OCI-LY1 (cell line): ENCODE measurements at regions not wholly inside any gene's neighbourhood (a gene's known extent, or its start where the extent isn't known, plus 50 kb on each side); places are given as distances from the start of the nearest gene placed in this dataset.

Experiments
- H2AFZ ChIP-seq: fragments of 200-600 bp; sonication (generic), shearing (Covaris generic); 2 replicates; pipeline ENCODE4 v1.6.0; 2014; ENCODE audit warnings: antibody characterized with exemption, mild to moderate bottlenecking, low read length
- H3F3A ChIP-seq: fragments of 200-600 bp; sonication (generic), shearing (Covaris generic); 2 replicates; pipeline ENCODE4 v1.6.0; 2014; ENCODE audit warnings: mild to moderate bottlenecking, antibody characterized with exemption, low read length, moderate library complexity; ENCODE audit not compliant: insufficient read depth
- H3K27ac ChIP-seq: fragments of 200-600 bp; sonication (generic); 2 replicates; pipeline ENCODE4 v1.5.1; 2014; ENCODE audit warnings: low read length, mixed run types, mild to moderate bottlenecking, low read depth; ENCODE audit not compliant: poor library complexity, severe bottlenecking
- H3K27me3 ChIP-seq: fragments of 200-600 bp; sonication (generic); 2 replicates; pipeline ENCODE4 v1.6.0; 2014; ENCODE audit warnings: antibody characterized with exemption, mild to moderate bottlenecking, low read length, moderate library complexity; ENCODE audit not compliant: insufficient read depth
- H3K36me3 ChIP-seq: fragments of 200-600 bp; sonication (generic); 2 replicates; pipeline ENCODE4 v1.6.1; 2014; ENCODE audit warnings: mild to moderate bottlenecking, antibody characterized with exemption, low read length, moderate library complexity, mixed read lengths; ENCODE audit not compliant: insufficient read depth
- H3K4me1 ChIP-seq: fragments of 200-600 bp; sonication (generic); 2 replicates; pipeline ENCODE4 v1.5.1; 2014; ENCODE audit warnings: mild to moderate bottlenecking, low read length, moderate library complexity; ENCODE audit not compliant: insufficient read depth, severe bottlenecking
- H3K4me2 ChIP-seq: fragments of 200-600 bp; sonication (generic), shearing (Covaris generic); 2 replicates; pipeline ENCODE4 v1.6.1; 2014; ENCODE audit warnings: low read length
- H3K4me3 ChIP-seq: fragments of 200-600 bp; sonication (generic); 2 replicates; pipeline ENCODE4 v1.5.1; 2014; ENCODE audit warnings: low read length, low read depth, mild to moderate bottlenecking, mixed read lengths; ENCODE audit not compliant: poor library complexity, severe bottlenecking
- H3K79me2 ChIP-seq: fragments of 200-600 bp; shearing (Covaris generic); 2 replicates; pipeline ENCODE4 v1.6.1; 2016; ENCODE audit warnings: mixed run types, low read length, mixed read lengths; ENCODE audit not compliant: insufficient read depth
- H3K9ac ChIP-seq: fragments of 200-600 bp; sonication (generic), shearing (Covaris generic); 2 replicates; pipeline ENCODE4 v1.6.1; 2014; ENCODE audit warnings: mild to moderate bottlenecking, low read length, mixed read lengths
- H3K9me2 ChIP-seq: fragments of 200-600 bp; sonication (generic), shearing (Covaris generic); 2 replicates; pipeline ENCODE4 v1.6.1; 2014; ENCODE audit warnings: low read depth, mild to moderate bottlenecking, low read length, mixed read lengths
- H3K9me3 ChIP-seq: fragments of 200-600 bp; shearing (Covaris generic); 2 replicates; pipeline ENCODE4 v1.6.1; 2014; ENCODE audit warnings: low read length, mixed read lengths
- H4K20me1 ChIP-seq: fragments of 200-600 bp; sonication (generic), shearing (Covaris generic); 2 replicates; pipeline ENCODE4 v1.6.0; 2016; ENCODE audit warnings: mild to moderate bottlenecking, low read length; ENCODE audit not compliant: insufficient read depth
- CTCF ChIP-seq: fragments of 200-600 bp; sonication (generic), shearing (Covaris generic); IDR thresholded peaks from 2 replicates; pipeline ENCODE4 v1.5.1; 2017; ENCODE audit warnings: mild to moderate bottlenecking, antibody characterized with exemption, low read length, moderate library complexity, mixed read lengths
- EZH2 ChIP-seq: fragments of 200-600 bp; sonication (generic), shearing (Covaris generic); IDR thresholded peaks from 2 replicates; pipeline ENCODE4 v1.8.0; 2017; ENCODE audit warnings: borderline replicate concordance, mixed run types, mild to moderate bottlenecking, antibody characterized with exemption, low read length, moderate library complexity, mixed read lengths

- H3K9me2 ChIP-seq: no peaks in the 10 kb centered on the region
- H3K4me2 ChIP-seq: no peak overlapping the region
- H2AFZ ChIP-seq: no peak overlapping the region
- no peaks in the 10 kb centered on the region for H3K27me3 ChIP-seq
- H3K4me1 ChIP-seq: no peaks in the 10 kb centered on the region
- no peak overlapping the region for H3K27ac ChIP-seq
- no peak overlapping the region for H3K4me3 ChIP-seq
- no peaks in the 10 kb centered on the region for H3K79me2 ChIP-seq
- no peak overlapping the region for H3K9ac ChIP-seq
- no peaks in the 10 kb centered on the region for H3F3A ChIP-seq
- no peaks in the 10 kb centered on the region for H3K36me3 ChIP-seq
- no peaks in the 10 kb centered on the region for H4K20me1 ChIP-seq
- H3K9me3 ChIP-seq: no peaks in the 10 kb centered on the region
- TF ChIP-seq EZH2 (no peak), CTCF (no peak)
Observed at GRCh38 chr4:180330521-180330920, 1912.7 kb upstream of the TENM3 start.

- H3K79me2 ChIP-seq: no peaks in the 10 kb centered on the region
- no peaks in the 10 kb centered on the region for H3K9me2 ChIP-seq
Observed at GRCh38 chr4:180333162-180333561, 1910.0 kb upstream of the TENM3 start.

DNA sequence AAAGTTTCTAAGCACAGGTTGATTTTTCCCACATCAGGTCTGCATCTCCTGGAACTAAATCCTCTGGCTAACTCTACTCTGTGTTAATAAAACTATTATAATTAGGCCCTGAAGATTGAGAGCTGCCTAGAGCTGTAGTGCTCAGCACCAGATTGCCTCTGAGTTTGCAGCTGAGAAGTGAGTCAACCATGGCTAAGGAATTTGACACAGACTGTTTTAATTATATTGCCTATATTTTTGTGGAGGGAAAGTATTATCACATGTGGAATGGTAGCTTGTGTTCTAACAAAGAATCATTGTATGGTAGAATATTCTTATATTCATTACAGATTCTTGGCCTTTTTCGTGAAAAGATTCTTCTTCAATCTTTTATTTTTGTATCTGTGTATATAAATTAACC is 1907.6 kb upstream of the TENM3 start:
- Histone ChIP-seq H3K9me2 (no peaks in the 10 kb centered on the region), H3K27me3 (no peaks in the 10 kb centered on the region), H4K20me1 (no peaks in the 10 kb centered on the region), H2AFZ (no peak overlapping the region), H3K4me2 (no peak overlapping the region), H3K9me3 (no peaks in the 10 kb centered on the region), H3K27ac (no peak overlapping the region), H3K4me1 (no peaks in the 10 kb centered on the region), H3K79me2 (no peaks in the 10 kb centered on the region), H3K36me3 (no peaks in the 10 kb centered on the region), H3K4me3 (no peak overlapping the region), H3K9ac (no peak overlapping the region), H3F3A (no peaks in the 10 kb centered on the region)
- no peak for TF ChIP-seq EZH2
- TF ChIP-seq CTCF: no peak

More at GRCh38 chr4:180333162-180333561, 1910.0 kb upstream of the TENM3 start:
- no peaks in the 10 kb centered on the region for H3K4me1 ChIP-seq
- H3K27me3 ChIP-seq: no peaks in the 10 kb centered on the region
- no peak overlapping the region for H3K27ac ChIP-seq
- no peak overlapping the region for H3K4me2 ChIP-seq
- no peak overlapping the region for H3K4me3 ChIP-seq
- no peak overlapping the region for H3K9ac ChIP-seq
- no peaks in the 10 kb centered on the region for H3K9me3 ChIP-seq
- TF ChIP-seq CTCF (no peak), EZH2 (no peak)
- H4K20me1 ChIP-seq: no peaks in the 10 kb centered on the region
- no peak overlapping the region for H2AFZ ChIP-seq
- H3K36me3 ChIP-seq: no peaks in the 10 kb centered on the region
- H3F3A ChIP-seq: no peaks in the 10 kb centered on the region
